ENCODE measurements at regions not wholly inside any gene's neighbourhood (a gene's known extent, or its start where the extent isn't known, plus 50 kb on each side); places are given as distances from the start of the nearest gene placed in this dataset.
"Not testable (repeated sequence)": the region's sequence is repeated elsewhere in the genome, so short reads cannot be mapped to it uniquely, and the experiment has no call there.

- H3K4me3 Mint-ChIP-seq = peak overlapping the region; percentile 95
- Histone ChIP-seq H3K9me3 (ENCODE audit: low read depth) (no peaks in the 10 kb centered on the region), H3K4me1 (peaks cover 12% of the 10 kb centered on the region), H3K79me2 (ENCODE audit: low read depth) (peaks cover 54% of the 10 kb centered on the region), H3K27ac (peak overlapping the region; percentile 68), H3K4me3 (peak overlapping the region; percentile 51), H3F3A (ENCODE audit: low read depth) (peaks cover 27% of the 10 kb centered on the region), H3K9ac (no peak overlapping the region), H4K20me1 (ENCODE audit: low read depth) (no peaks in the 10 kb centered on the region), H3K27me3 (no peaks in the 10 kb centered on the region), H3K36me3 (no peaks in the 10 kb centered on the region), H2AFZ (replicated peaks) (no peak overlapping the region), H3K4me2 (peak overlapping the region; percentile 85)
- DNase-seq (ENCODE audit: low spot score) = peak; percentile 57
- no peak for TF ChIP-seq EZH2 (IDR thresholded peaks at IDR 0.05)
- no peak for TF ChIP-seq EZH2phosphoT487 (IDR thresholded peaks at IDR 0.05)
- TF ChIP-seq, protein P1, sequence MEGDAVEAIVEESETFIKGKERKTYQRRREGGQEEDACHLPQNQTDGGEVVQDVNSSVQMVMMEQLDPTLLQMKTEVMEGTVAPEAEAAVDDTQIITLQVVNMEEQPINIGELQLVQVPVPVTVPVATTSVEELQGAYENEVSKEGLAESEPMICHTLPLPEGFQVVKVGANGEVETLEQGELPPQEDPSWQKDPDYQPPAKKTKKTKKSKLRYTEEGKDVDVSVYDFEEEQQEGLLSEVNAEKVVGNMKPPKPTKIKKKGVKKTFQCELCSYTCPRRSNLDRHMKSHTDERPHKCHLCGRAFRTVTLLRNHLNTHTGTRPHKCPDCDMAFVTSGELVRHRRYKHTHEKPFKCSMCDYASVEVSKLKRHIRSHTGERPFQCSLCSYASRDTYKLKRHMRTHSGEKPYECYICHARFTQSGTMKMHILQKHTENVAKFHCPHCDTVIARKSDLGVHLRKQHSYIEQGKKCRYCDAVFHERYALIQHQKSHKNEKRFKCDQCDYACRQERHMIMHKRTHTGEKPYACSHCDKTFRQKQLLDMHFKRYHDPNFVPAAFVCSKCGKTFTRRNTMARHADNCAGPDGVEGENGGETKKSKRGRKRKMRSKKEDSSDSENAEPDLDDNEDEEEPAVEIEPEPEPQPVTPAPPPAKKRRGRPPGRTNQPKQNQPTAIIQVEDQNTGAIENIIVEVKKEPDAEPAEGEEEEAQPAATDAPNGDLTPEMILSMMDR (IDR thresholded peaks at IDR 0.05) = no peak
- peaks cover 24% of the 10 kb centered on the region for H3K4me1 Mint-ChIP-seq
- H3K27me3 Mint-ChIP-seq (ENCODE audit: insufficient read depth, low read depth) = peaks cover 5% of the 10 kb centered on the region
- H3K9me3 Mint-ChIP-seq = peaks cover 11% of the 10 kb centered on the region
- peak overlapping the region; percentile 98 for H3K27ac Mint-ChIP-seq
- peaks cover 12% of the 10 kb centered on the region for H3K36me3 Mint-ChIP-seq
Measured at GRCh38 chr9:97237311-97237786, 70.1 kb upstream of the CCDC180 start.

- Mint-ChIP-seq H3K4me1 (peaks cover 12% of the 10 kb centered on the region), H3K9me3 (peaks cover 14% of the 10 kb centered on the region), H3K36me3 (peaks cover 16% of the 10 kb centered on the region)
- H2AFZ ChIP-seq (replicated peaks); H3K27ac ChIP-seq; H3K9me3 ChIP-seq (ENCODE audit: low read depth); H3K27ac Mint-ChIP-seq; H3K27me3 Mint-ChIP-seq (ENCODE audit: insufficient read depth, low read depth); H3K27me3 ChIP-seq; H3K4me2 ChIP-seq; H3K4me3 Mint-ChIP-seq; H4K20me1 ChIP-seq (ENCODE audit: low read depth); H3K36me3 ChIP-seq; DNase-seq (ENCODE audit: low spot score); H3K4me3 ChIP-seq; H3K9ac ChIP-seq; H3K4me1 ChIP-seq: not testable (repeated sequence)
- peaks cover 19% of the 10 kb centered on the region for H3K79me2 ChIP-seq (ENCODE audit: low read depth)
- H3F3A ChIP-seq (ENCODE audit: low read depth) = peaks cover 12% of the 10 kb centered on the region
Measured at GRCh38 chr9:97233009-97233400, 74.5 kb upstream of the CCDC180 start.

DNA sequence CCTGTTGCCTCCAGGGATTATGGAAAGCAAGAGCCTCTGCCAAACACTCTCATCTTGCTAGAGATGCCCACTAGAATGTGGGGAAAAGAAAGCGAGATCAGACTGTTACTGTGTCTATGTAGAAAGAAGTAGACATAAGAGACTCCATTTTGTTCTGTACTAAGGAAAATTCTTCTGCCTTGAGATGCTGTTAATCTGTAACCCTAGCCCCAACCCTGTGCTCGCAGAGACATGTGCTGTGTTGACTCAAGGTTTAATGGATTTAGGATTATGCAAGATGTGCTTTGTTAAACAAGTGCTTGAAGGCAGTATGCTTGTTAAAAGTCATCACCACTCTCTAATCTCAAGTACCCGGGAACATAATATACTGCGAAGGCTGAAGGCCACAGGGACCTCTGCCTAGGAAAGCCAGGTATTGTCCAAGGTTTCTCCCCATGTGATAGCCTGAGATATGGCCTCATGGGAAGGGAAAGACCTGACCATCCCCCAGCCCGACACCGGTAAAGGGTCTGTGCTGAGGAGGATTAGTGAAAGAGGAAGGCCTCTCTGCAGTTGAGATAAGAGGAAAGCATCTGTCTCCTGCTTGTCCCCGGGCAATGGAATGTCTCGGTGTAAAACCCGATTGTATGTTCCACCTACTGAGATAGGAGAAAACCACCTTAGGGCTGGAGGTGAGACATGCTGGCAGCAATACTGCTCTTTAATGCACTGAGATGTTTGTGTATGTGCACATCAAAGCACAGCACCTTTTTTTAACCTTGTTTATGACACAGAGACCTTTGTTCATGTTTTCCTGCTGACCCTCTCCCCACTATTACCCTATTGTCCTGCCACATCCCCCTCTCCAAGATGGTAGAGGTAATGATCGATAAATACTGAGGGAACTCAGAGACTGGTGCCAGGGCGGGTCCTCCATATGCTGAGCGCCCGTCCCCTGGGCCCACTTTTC lies 75.1 kb upstream of the CCDC180 start:
- not testable (repeated sequence) for H3K36me3 ChIP-seq; H3K4me2 ChIP-seq; H3K4me3 ChIP-seq; H3K4me1 ChIP-seq; H3K9me3 ChIP-seq (ENCODE audit: low read depth); DNase-seq (ENCODE audit: low spot score); H3K27ac Mint-ChIP-seq; H3F3A ChIP-seq (ENCODE audit: low read depth); H4K20me1 ChIP-seq (ENCODE audit: low read depth); H2AFZ ChIP-seq (replicated peaks); H3K27me3 ChIP-seq; H3K9ac ChIP-seq; H3K4me3 Mint-ChIP-seq; H3K27ac ChIP-seq; H3K4me1 Mint-ChIP-seq; H3K27me3 Mint-ChIP-seq (ENCODE audit: insufficient read depth, low read depth)
- Mint-ChIP-seq H3K9me3 (peaks cover 14% of the 10 kb centered on the region), H3K36me3 (peaks cover 16% of the 10 kb centered on the region)
- peaks cover 19% of the 10 kb centered on the region for H3K79me2 ChIP-seq (ENCODE audit: low read depth)

- not testable (repeated sequence) for H3K27ac ChIP-seq; H4K20me1 ChIP-seq (ENCODE audit: low read depth); H3K36me3 ChIP-seq; H3K9me3 ChIP-seq (ENCODE audit: low read depth); H3K9me3 Mint-ChIP-seq; H3K9ac ChIP-seq; H3K4me1 ChIP-seq; H3K27ac Mint-ChIP-seq; H3K4me1 Mint-ChIP-seq; H3K36me3 Mint-ChIP-seq
- Histone ChIP-seq H2AFZ (replicated peaks) (peak overlapping the region; percentile 79), H3K4me2 (peak overlapping the region; percentile 93), H3K27me3 (peaks cover 44% of the 10 kb centered on the region), H3F3A (ENCODE audit: low read depth) (peaks cover 14% of the 10 kb centered on the region), H3K4me3 (peak overlapping the region; percentile 62), H3K79me2 (ENCODE audit: low read depth) (peaks cover 15% of the 10 kb centered on the region)
- DNase-seq (ENCODE audit: low spot score) = peak; percentile 56
- Mint-ChIP-seq H3K4me3 (peak overlapping the region; percentile 75), H3K27me3 (ENCODE audit: insufficient read depth, low read depth) (peaks cover 30% of the 10 kb centered on the region)
Measured at GRCh38 chr9:97222393-97222792, 85.1 kb upstream of the CCDC180 start.

All from neural progenitor cell (in vitro differentiated cells).